NCI-H748 (cell line): ENCODE measurements at regions not wholly inside any gene's neighbourhood (a gene's known extent, or its start where the extent isn't known, plus 50 kb on each side); places are given as distances from the start of the nearest gene placed in this dataset.
A peak's percentile ranks its signal among the peaks of the same experiment; 100 is the strongest.
"Not testable (repeated sequence)": the region's sequence is repeated elsewhere in the genome, so short reads cannot be mapped to it uniquely, and the experiment has no call there.

Experiments
- DNase-seq: peaks from one replicate; lab custom pipeline; 2025; ENCODE audit not compliant: unreplicated experiment; lab: John Stamatoyannopoulos, UW

DNA sequence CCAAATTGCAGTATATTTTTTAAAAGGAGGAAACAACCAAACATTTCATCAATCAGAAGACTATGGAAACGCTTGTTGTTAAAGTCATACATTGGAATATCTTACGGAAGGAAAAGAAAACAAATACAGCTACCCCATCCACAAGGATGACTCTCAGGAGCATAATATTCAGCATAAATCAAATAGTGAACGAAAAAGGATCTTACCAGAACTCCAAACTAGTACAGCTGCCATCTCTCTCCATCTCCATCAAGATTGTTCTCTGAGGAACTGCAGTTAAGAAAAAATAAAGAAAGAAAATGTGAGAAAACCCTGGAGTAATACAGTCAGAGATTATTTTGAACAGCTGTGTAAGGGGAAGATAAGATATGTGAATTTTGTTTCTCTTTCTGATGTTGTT, 299.8 kb upstream of the CNTN5 start:
- DNase-seq, result no peak

DNA sequence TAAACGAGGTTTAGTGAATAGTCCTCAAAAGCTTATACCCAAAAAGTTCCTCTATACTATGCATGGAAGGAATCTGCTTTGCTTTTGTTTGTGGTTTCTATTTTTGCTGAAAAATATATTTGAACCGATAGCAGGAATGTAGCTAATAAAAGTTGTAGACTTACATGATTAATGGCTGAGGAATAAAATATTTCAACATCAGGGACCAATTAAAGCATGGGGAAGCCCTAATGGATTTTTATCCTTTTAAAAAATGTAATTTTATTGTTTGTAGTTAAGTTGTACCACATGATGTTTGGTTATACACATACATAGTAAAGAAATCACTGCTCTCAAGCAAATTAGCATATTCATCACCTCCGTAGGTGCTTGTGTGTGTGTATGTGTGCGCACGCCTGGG, 295.3 kb upstream of the CNTN5 start:
- DNase-seq, result no peak

DNA sequence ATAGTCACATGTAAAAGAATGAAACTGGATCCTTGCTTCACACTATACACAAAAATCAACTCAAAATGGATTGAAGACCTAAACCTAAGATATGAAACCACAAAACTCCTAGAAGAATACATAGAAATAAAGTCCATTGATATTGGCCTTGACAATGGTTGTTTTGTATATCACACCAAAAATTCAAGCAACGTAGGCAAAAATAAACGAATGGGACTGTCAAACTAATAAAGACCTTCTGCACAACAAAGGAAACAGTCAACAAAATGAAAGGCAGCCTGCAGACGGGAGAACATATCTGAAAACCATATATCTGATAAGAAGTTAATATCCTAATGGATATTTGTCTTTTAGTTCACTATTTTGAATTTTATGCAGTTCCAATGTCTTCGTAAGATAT, 292.3 kb upstream of the CNTN5 start:
- no peak for DNase-seq

DNA sequence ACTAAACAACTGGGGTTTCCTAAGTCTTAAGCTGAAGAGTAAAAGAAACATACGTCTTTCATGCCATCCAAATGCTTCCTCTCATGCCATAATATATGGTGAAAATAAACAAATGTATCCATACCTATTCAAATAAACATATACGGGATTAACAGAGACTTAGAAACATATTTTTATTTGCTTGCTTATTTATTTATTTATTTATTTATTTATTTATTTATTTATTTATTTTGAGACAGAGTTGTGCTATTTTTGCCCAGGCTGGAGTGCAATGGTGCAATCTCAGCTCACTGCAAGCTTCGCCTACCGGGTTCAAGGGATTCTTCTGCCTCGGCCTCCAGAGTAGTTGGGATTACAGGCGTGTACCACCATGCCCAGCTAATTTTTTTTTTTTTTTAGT, 291.6 kb upstream of the CNTN5 start:
- no peak for DNase-seq

DNA sequence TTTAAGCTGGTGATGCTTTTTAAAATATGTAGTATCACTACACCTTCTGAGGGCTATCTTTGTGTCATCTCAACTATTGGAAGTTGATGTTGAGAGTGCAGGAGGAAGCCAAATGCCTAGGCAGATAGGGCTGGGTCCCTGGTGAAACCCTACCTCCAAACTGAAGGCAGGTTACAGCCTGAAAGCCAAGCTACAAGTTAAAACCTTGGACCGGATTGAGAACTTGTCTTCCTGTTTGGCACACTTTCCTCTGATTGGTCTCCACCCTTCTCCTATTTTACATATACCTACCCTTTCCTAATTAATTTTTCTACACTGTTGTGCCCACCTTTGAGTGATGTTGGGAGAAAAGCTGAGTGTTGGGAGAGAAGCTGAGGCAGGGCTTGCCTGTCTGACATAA, 287.8 kb upstream of the CNTN5 start:
- no peak for DNase-seq

DNA sequence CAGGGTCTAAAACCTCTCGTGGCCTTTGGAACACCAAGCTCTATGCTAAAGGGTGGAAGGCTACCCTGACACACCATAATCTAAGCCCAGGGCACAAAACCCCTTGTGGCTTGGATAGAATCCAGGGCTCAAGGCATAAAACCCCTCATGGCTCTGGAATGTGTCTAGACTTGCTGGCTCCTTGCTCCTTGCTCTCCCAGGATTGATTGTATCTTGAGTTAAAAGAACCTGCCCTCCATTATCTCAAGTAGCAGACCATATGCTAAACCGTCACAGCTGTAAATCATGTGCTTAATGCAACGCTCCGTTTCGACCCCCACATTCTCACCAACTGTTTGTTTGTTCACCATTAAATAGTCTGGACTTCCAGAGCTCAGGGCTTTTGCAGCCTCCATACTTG, 287.4 kb upstream of the CNTN5 start:
- DNase-seq, result not testable (repeated sequence)

DNA sequence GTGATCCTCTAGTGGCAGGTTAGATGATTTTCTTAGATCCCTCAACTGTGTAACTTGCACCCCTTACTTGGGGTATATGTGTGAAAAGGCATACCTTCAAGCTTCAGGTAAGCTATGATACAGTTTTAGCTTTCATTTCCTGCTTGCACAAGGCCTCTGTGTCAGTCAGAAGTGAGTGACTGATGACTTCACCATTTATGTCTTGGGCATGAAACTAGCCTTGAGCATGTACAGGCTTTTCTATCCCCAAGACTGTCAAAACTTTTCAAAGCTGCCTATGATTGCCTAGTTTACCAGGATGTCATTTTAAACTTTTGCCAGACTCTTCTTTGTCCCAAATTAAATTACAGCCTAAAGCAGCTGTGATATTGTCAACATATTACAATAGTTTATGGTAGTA, 286.1 kb upstream of the CNTN5 start:
- no peak for DNase-seq

DNA sequence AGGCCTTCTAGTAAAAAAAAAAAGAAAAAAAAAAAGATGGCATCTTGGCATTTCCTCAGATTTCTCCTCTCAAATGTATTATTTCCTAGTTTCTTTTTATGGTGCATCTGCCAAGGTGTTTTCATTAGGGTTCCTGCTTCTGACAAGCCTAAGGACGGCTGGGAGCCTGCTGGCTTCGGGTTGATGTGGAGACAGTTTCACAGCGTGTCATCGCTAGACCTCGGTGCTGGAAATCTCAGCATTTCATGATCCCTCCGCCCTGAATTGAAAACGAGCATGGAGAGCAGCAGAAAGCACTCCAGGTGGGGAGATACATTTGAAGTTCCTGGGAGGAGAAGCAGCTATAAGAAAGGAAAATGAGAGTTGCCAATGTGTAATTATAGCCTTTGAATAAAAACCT, 283.9 kb upstream of the CNTN5 start:
- DNase-seq, result no peak

DNA sequence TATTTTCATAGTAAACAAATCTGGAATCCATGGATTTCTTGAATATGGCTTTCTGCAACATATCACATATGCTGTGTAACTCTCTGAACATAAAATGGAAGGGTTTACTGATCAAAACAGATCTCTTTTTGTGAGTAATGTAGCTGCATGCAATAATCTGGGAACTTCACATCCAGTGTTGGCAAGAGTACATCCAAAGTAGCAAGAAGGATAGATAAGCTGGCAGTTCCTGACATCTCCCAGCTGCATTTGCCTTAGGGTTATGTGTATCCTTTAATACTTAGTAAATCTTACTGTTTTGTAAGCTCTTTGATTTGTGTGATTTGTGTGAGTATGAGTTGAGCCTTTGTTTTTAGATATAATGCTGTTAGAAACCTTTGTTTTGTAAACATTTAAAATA, 280.4 kb upstream of the CNTN5 start:
- no peak for DNase-seq

DNA sequence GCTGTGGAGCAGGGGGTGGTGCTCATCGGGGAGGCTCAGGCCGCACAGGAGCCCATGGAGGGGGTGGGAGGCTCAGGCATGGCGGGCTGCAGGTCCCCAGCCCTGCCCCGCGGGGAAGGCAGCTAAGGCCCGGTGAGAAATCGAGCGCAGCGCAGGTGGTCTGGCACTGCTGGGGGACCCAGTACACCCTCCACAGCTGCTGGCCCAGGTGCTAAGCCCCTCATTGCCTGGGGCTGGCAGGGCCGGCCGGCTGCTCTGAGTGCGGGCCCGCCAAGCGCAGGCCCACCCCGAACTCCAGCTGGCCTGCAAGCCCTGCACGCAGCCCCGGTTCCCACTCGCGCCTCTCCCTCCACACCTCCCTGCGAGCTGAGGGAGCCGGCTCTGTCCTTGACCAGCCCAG, 257.3 kb upstream of the CNTN5 start:
- DNase-seq, result not testable (repeated sequence)

DNA sequence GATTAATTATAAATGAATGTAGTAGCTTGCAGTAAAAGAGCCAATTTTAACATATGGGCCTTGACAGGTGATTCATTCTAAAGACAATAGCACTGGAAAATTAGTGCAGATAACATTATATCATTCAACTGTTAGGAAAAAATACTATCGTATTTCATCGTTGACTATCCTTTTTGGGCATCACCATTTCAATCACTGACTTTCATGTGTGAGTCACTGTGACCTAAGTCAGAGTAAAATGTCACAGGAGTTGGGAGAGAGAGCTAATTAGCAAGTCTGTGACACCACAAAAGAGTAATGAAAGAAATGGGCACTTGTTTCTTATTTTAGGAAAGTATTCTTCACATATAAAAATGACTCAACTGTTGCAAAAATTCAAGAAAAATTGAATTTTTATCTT, 253.8 kb upstream of the CNTN5 start:
- DNase-seq, result no peak

DNA sequence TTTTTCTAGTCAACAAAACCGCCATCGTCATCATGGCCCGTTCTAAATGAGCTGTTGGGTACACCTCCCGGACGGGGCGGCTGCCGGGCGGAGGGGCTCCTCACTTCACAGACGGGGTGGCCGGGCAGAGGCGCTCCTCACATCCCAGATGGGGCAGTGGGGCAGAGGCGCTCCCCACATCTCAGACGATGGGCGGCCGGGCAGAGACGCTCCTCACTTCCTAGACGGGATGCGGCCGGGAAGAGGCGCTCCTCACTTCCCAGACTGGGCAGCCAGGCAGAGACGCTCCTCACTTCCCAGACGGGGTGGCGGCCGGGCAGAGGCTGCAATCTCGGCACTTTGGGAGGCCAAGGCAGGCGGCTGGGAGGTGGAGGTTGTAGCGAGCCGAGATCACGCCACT, 250.7 kb upstream of the CNTN5 start:
- DNase-seq, result not testable (repeated sequence)

DNA sequence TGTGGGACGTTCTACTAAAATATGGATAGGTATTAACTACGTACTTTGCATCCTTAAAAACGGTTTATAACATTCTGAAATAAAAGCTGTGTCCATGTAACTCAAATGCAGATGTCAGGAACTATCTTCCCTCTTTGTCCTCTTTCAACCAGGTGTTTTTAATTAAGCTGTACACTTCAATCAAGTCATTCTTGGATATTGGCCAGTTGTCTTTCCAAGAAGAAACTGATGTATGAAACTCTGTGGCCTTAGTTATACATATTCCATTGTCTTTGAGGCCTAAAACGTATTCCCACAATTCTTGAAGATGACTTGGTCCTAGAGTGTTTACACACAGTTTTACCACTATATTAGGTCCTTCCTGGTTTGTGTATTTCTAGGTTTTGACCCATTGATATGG, 249.0 kb upstream of the CNTN5 start:
- peak; percentile 37 for DNase-seq

DNA sequence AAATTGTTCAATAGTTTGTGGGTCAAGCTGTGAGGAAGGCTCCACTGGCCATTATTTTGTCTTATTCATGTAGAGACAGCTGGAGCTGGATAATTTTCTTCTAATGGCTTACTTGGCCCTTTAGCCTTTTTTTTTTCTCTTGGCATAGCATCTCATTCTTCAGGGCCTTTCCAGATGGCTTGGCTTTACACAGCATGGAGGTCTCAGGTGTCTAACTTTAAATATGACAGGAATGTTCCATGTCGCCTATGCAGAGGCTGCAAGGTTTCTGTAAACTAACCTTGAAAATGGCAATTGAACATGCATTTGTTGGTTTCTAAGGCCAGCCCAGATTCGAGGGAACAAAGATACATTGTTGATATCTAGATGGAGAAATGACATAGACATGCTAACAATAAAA, 247.9 kb upstream of the CNTN5 start:
- DNase-seq, result peak; percentile 66

DNA sequence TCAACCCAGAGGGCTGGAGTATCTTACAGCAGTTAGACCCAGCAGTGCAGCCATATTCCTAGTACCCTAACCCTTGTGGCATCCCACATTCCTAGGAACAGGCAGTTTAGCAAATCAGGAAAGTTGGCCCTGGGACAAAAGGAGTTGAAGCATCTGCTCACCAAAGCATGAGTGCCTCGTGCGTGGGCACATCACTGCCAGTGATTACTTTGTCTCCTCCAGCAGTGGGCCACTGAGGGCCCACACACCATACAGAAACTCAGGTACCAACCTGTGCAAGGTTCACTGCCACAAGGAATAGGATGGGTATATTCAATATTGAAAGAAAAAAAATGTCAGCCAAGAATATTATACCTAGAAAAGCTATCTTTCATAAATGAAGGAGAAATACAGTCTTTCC, 227.5 kb upstream of the CNTN5 start:
- no peak for DNase-seq

DNA sequence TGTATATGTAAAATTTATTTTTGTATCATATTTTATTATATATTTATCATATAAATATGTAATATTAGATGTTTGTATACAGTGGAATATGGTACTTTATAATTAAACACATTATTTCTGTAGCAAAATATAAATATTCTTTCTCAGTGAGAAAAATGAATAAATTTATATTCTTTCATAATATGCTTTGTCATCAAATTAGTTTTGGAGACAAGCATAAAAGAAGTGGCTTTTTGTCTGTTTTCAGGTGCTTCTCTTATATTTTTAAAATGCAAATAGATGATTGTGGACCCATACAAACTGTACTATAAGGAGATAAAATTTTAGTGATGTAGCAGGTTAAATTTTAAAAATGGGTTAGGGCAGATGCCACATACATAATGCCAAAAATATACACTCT, 222.4 kb upstream of the CNTN5 start:
- no peak for DNase-seq

DNA sequence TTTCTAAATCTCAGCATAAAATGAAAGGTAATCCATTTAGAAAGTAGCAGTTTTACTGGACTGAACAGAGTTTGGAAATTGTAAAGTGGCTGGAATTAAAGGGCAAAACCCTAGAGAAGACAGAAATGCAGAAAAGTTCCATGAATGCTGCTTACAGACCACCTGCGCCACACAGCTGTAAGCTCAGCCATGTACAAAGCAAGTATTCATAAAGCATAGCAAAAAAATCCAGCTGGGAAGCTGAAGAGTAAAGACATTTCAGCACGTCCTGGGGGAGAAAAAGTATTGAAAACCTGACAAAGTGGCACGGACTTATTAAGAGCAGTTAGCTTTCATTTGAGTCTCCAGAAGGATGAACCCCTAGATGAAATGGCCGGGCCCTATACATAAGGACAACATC, 220.1 kb upstream of the CNTN5 start:
- no peak for DNase-seq

DNA sequence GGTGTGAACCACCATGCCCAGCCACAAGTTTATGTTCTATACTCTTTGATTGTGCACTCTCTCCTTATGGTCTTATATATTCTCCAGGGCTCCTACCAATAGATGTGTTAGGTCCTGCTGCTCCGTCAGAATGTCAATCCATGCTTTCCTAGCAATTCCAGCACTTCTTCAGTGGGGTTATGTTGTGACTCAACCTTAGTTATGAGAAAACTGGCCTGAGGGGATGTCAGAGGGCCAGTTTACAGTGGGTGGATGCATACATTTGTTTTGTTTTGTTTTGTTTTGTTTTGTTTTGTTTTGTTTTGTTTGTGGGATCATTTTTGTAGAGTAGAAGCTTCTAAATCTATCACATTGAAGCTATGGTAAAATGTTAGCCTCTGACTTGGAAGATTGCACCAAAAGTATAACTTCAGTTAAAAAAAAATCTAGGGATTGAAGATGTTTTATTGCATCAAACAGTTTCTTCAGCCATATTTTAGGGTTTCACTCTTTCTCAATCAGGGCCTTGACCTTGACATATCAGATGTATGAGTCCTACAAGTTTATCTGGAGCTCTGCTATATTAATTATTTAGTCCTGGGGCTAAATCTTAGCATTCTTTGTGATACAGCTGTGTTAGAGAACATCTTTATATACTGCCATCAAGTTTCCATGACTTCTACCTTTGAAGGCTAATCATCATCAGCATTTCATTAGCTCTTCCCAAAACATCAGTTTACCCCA, 191.6 kb upstream of the CNTN5 start:
- DNase-seq, result no peak

DNA sequence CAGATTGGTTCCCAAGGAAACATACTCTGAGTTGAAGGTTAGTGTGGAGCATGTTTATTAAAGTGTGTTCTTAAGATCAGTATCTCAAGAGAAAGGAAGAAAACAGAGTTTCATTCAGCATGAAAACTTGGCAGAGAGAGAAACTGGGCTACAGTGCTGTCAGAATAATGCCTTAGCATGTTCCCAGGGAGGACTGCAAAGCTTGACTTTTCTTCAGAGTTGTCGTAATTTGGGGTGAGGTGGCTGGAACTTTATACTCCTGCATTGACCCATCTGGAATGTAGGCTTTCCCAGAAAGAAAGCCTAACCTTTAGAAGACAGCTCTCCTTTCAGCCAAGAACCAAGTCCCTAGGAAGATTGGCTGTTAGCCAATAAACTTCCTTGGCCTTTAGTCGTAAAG, 190.8 kb upstream of the CNTN5 start:
- no peak for DNase-seq

DNA sequence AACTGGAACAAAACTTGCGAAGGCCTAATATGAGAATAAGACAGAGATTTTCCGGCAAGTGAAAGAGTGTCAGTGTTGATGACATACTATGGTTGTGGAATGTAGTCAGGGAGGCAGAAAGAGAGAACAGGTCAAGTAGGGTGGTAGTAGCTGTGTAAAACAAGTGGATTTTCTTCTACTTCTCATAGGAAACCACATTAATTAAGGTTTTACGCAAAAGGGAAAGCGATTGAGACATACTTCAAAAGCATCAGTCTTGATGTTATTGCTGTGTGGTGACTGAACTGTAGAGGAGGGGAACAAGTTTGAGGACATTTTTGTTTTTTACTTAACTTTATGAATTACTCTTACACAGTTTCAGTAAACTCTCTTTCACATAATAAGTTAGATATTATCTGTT, 186.0 kb upstream of the CNTN5 start:
- DNase-seq, result no peak

DNA sequence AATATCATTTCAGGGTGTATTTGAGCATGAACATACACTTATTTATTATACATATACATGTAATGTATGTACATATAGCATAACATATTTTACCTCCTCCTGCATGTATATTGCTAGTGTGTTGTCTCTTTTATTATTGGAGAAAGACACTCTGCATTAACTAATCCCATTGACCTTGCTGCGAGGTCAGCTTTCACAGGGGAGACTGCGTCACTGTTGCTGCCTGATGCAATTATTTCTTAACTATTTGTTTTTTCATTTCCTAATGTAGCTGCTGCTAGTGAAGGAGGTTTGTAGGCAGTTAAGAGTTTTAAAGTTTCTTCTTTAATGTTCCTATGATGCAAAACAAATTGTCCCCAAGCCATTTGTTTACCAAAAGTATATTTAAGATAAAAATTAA, 185.4 kb upstream of the CNTN5 start:
- DNase-seq, result no peak

DNA sequence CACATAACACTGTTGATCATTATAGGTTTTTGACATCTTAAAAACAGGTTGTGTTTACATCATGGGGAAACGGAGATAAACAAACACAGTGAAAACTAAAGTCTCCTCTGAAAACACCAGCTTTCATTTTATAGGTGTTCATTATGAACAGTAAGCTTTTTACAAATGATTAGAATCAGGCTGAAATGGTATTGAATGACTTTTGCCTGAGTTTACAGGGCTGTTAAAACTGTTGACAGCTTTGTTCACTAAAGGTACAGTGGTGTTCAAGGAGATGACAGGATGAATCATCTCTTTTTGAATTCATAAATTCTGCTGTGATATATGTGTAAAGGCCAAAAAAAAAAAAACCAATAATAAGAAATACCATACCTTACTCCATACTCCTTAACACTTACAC, 184.6 kb upstream of the CNTN5 start:
- no peak for DNase-seq

DNA sequence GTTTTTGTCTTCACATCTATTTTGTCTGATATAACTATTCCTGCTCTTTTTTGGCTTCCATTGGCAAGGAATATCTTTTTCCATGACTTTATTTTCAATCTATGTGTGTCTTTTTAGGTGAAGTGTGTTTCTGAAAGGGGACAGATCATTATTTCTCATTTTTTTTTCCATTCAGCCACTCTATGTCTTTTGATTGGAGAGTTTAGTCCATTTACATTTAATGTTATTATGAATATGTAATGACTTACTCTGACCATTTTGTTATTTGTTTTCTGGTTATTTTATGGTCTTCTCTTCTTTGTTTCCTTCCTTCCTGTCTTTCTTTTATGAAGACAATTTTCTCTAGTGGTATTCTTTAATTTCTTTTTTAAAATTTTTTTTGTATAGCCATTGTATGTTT, 178.6 kb upstream of the CNTN5 start:
- DNase-seq, result no peak

DNA sequence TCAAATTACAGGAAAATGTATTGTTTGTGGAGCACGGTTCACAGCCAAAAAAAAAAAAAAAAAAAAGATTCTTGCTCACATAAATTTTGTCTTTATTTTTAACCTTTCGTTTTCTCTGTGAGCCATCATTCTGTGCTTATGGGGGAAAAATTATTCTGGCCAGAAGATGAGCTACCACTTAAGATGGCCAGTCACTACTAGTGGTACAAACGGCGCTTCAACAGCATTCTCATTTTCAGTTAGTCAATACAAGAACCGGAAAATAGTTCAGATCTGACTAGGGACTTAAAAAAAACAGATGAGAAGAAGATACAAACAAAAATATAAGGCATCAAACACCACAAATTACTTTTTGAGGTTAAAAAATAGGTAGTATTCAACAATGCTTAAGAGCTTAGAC, 158.6 kb upstream of the CNTN5 start:
- DNase-seq, result peak; percentile 56
